ENCODE measurements at regions not wholly inside any gene's neighbourhood (a gene's known extent, or its start where the extent isn't known, plus 50 kb on each side); places are given as distances from the start of the nearest gene placed in this dataset.

GRCh38 chr2:56088411-56088810 lies 95.4 kb upstream of the CCDC85A start:
- TF ChIP-seq, protein P1, sequence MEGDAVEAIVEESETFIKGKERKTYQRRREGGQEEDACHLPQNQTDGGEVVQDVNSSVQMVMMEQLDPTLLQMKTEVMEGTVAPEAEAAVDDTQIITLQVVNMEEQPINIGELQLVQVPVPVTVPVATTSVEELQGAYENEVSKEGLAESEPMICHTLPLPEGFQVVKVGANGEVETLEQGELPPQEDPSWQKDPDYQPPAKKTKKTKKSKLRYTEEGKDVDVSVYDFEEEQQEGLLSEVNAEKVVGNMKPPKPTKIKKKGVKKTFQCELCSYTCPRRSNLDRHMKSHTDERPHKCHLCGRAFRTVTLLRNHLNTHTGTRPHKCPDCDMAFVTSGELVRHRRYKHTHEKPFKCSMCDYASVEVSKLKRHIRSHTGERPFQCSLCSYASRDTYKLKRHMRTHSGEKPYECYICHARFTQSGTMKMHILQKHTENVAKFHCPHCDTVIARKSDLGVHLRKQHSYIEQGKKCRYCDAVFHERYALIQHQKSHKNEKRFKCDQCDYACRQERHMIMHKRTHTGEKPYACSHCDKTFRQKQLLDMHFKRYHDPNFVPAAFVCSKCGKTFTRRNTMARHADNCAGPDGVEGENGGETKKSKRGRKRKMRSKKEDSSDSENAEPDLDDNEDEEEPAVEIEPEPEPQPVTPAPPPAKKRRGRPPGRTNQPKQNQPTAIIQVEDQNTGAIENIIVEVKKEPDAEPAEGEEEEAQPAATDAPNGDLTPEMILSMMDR (IDR thresholded peaks at IDR 0.05), result no peak
- TF ChIP-seq POLR2A (IDR thresholded peaks at IDR 0.05; ENCODE audit: low read depth) (no peak), POLR2AphosphoS5 (IDR thresholded peaks at IDR 0.05) (no peak), EP300 (IDR thresholded peaks at IDR 0.05) (no peak)
